ENCODE measurements at regions not wholly inside any gene's neighbourhood (a gene's known extent, or its start where the extent isn't known, plus 50 kb on each side); places are given as distances from the start of the nearest gene placed in this dataset.
A peak's percentile ranks its signal among the peaks of the same experiment; 100 is the strongest.

GRCh38 chr22:19625331-19626041 lies 88.8 kb upstream of the SEPTIN5 start:
- no peak for DNase-seq

GRCh38 chr22:19626042-19626587 lies 88.2 kb upstream of the SEPTIN5 start:
- no peak for DNase-seq

- no peak for DNase-seq
Measured at GRCh38 chr22:19626666-19627065, 87.6 kb upstream of the SEPTIN5 start.

GRCh38 chr22:19628038-19628776 lies 86.1 kb upstream of the SEPTIN5 start:
- no peak for DNase-seq

GRCh38 chr22:19629331-19629719 lies 85.0 kb upstream of the SEPTIN5 start:
- no peak for DNase-seq

- DNase-seq: peak; percentile 91 to 92
Measured at GRCh38 chr22:19629720-19630419, 84.4 kb upstream of the SEPTIN5 start.

GRCh38 chr22:19630614-19631013 lies 83.7 kb upstream of the SEPTIN5 start:
- no peak for DNase-seq

GRCh38 chr22:19631899-19632667 lies 82.2 kb upstream of the SEPTIN5 start:
- peak in 1 of 2 experiments; percentile 18 for DNase-seq

GRCh38 chr22:19632668-19633148 lies 81.6 kb upstream of the SEPTIN5 start:
- DNase-seq: no peak

GRCh38 chr22:19634226-19634975 lies 79.9 kb upstream of the SEPTIN5 start:
- DNase-seq: no peak

GRCh38 chr22:19635644-19636043 lies 78.7 kb upstream of the SEPTIN5 start:
- no peak for DNase-seq

GRCh38 chr22:19636696-19637407 lies 77.5 kb upstream of the SEPTIN5 start:
- no peak for DNase-seq

GRCh38 chr22:19637408-19638281 lies 76.7 kb upstream of the SEPTIN5 start:
- no peak for DNase-seq

GRCh38 chr22:19638282-19639015 lies 75.9 kb upstream of the SEPTIN5 start:
- DNase-seq: no peak

- DNase-seq: no peak
Measured at GRCh38 chr22:19639610-19640135, 74.6 kb upstream of the SEPTIN5 start.

- no peak for DNase-seq
Measured at GRCh38 chr22:19640306-19640705, 74.0 kb upstream of the SEPTIN5 start.

GRCh38 chr22:19641254-19641982 lies 72.9 kb upstream of the SEPTIN5 start:
- DNase-seq: no peak

GRCh38 chr22:19641983-19642451 lies 72.3 kb upstream of the SEPTIN5 start:
- no peak for DNase-seq

All from activated CD4-positive, alpha-beta T cell treated with anti-CD3 and anti-CD28 coated beads, Interleukin-2, amount 50 U/mL, for 48 hours (primary cell).